NCI-H2081 treated with DMSO at 0.1 percent for 48 hours (cell line): ENCODE measurements at regions not wholly inside any gene's neighbourhood (a gene's known extent, or its start where the extent isn't known, plus 50 kb on each side); places are given as distances from the start of the nearest gene placed in this dataset.
A peak's percentile ranks its signal among the peaks of the same experiment; 100 is the strongest.
"Not testable (repeated sequence)": the region's sequence is repeated elsewhere in the genome, so short reads cannot be mapped to it uniquely, and the experiment has no call there.

ENCODE experiments used
- DNase-seq: peaks from one replicate; lab custom pipeline; 2025; lab: John Stamatoyannopoulos, UW

- DNase-seq: no peak
Measured at GRCh38 chr7:82624965-82625364, 181.4 kb upstream of the CACNA2D1 start.

GRCh38 chr7:82624337-82624736 lies 180.8 kb upstream of the CACNA2D1 start:
- DNase-seq: no peak

- DNase-seq: no peak
Measured at GRCh38 chr7:82623812-82624211, 180.2 kb upstream of the CACNA2D1 start.

- no peak for DNase-seq
Measured at GRCh38 chr7:82617156-82617555, 173.6 kb upstream of the CACNA2D1 start.

- DNase-seq: no peak
Measured at GRCh38 chr7:82616059-82616728, 172.6 kb upstream of the CACNA2D1 start.

- no peak for DNase-seq
Measured at GRCh38 chr7:82615527-82615926, 171.9 kb upstream of the CACNA2D1 start.

- no peak for DNase-seq
Measured at GRCh38 chr7:82609746-82610145, 166.2 kb upstream of the CACNA2D1 start.

- DNase-seq: peak; percentile 68
Measured at GRCh38 chr7:82605247-82605864, 161.8 kb upstream of the CACNA2D1 start.

- no peak for DNase-seq
Measured at GRCh38 chr7:82602066-82602465, 158.5 kb upstream of the CACNA2D1 start.

- DNase-seq: no peak
Measured at GRCh38 chr7:82600531-82600930, 157.0 kb upstream of the CACNA2D1 start.

- DNase-seq: no peak
Measured at GRCh38 chr7:82599895-82600294, 156.3 kb upstream of the CACNA2D1 start.

GRCh38 chr7:82598958-82599357 lies 155.4 kb upstream of the CACNA2D1 start:
- no peak for DNase-seq

- not testable (repeated sequence) for DNase-seq
Measured at GRCh38 chr7:82595795-82596194, 152.2 kb upstream of the CACNA2D1 start.

GRCh38 chr7:82595176-82595575 lies 151.6 kb upstream of the CACNA2D1 start:
- DNase-seq: peak; percentile 79

GRCh38 chr7:82594665-82595064 lies 151.1 kb upstream of the CACNA2D1 start:
- DNase-seq: peak; percentile 77

- peak; percentile 97 for DNase-seq
Measured at GRCh38 chr7:82593780-82594179, 150.2 kb upstream of the CACNA2D1 start.

GRCh38 chr7:82592416-82592815 lies 148.8 kb upstream of the CACNA2D1 start:
- no peak for DNase-seq

GRCh38 chr7:82579047-82579446 lies 135.5 kb upstream of the CACNA2D1 start:
- DNase-seq: no peak

- DNase-seq: no peak
Measured at GRCh38 chr7:82578430-82578829, 134.9 kb upstream of the CACNA2D1 start.

- peak; percentile 87 for DNase-seq
Measured at GRCh38 chr7:82572195-82572880, 128.8 kb upstream of the CACNA2D1 start.

- not testable (repeated sequence) for DNase-seq
Measured at GRCh38 chr7:82571047-82571446, 127.5 kb upstream of the CACNA2D1 start.

GRCh38 chr7:82567841-82568240 lies 124.3 kb upstream of the CACNA2D1 start:
- no peak for DNase-seq

GRCh38 chr7:82567356-82567755 lies 123.8 kb upstream of the CACNA2D1 start:
- no peak for DNase-seq
